GM12891 (cell line): ENCODE measurements at regions not wholly inside any gene's neighbourhood (a gene's known extent, or its start where the extent isn't known, plus 50 kb on each side); places are given as distances from the start of the nearest gene placed in this dataset.

ENCODE experiments used
- POLR2A ChIP-seq: IDR thresholded peaks from 2 replicates; pipeline ENCODE4 v1.6.1; 2011; ENCODE audit warnings: low read depth, low read length, control low read depth
- POLR2AphosphoS5 ChIP-seq: IDR thresholded peaks from 2 replicates; pipeline ENCODE4 v1.6.1; 2011; ENCODE audit warnings: low read depth, low read length, control low read depth
- SPI1 ChIP-seq: IDR thresholded peaks from 2 replicates; pipeline ENCODE4 v1.6.1; 2011; ENCODE audit warnings: low read depth, low read length, control low read depth
- TAF1 ChIP-seq: IDR thresholded peaks from 2 replicates; pipeline ENCODE4 v1.6.1; 2011; ENCODE audit warnings: low read depth, low read length, control low read depth

DNA sequence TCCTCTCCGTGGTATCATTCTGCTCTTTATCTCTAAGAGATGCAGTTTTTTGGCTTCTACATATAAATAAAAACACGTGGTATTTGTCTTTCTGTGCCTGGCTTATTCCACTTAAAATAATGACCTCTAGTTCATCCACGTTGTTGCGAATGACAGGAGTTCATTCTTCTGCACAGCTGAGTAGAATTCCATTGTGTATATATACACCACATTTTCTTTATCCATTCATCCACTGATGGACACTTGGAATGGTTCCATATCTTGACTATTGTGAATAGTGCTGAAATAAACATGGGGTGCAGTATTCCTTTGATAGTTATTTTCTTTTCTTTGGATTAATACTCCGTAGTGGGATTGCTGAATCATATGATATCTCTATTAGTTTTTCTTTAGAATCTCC lies 262.3 kb downstream of the SOX11 start:
- TF ChIP-seq POLR2A (no peak), POLR2AphosphoS5 (no peak), TAF1 (no peak), SPI1 (no peak)
